B cell (primary cell): ENCODE measurements at regions not wholly inside any gene's neighbourhood (a gene's known extent, or its start where the extent isn't known, plus 50 kb on each side); places are given as distances from the start of the nearest gene placed in this dataset.

Experiments
- ATAC-seq: fragments of 200-7000 bp; cut with Tn5 transposase; one replicate; pipeline ENCODE4 v1.10.0; 2021; ENCODE audit warnings: low read depth, mild to moderate bottlenecking, moderate number of reproducible peaks, moderate library complexity
- CTCF ChIA-PET: fragments of 350-600 bp; sonication (Branson Sonifier 250); formaldehyde crosslinking; loops from one replicate; lab custom pipeline; 2021; ENCODE audit warnings: antibody characterized with exemption, inconsistent platforms; lab: Charles Lee
- POLR2A ChIA-PET: fragments of 350-600 bp; sonication (Branson Sonifier 250); formaldehyde crosslinking; loops from one replicate; lab custom pipeline; 2021; ENCODE audit warnings: antibody characterized with exemption; lab: Charles Lee
- DNase-seq: peaks from one replicate; pipeline ENCODE4 v3.0.0; 2013
- H2AFZ ChIP-seq: 2 replicates; pipeline ENCODE4 v1.6.1; 2012; ENCODE audit warnings: mild to moderate bottlenecking, low read depth, low read length; ENCODE audit not compliant: insufficient read depth, poor library complexity, severe bottlenecking
- H3K27ac ChIP-seq, 2 donors: 1 replicate in 1 of 2; 2 replicates in 1 of 2; pipeline ENCODE4 v1.5.1; 2012 to 2013; ENCODE audit warnings: low read length in 2 of 2, mild to moderate bottlenecking in 2 of 2, moderate library complexity in 1 of 2
- H3K27me3 ChIP-seq, 4 experiments: fragments of 200-600 bp in 1 of 4; sonication (generic) in 1 of 4; replicated peaks in 1 of 4; 1 replicate in 2 of 4; 2 replicates in 2 of 4; pipeline versions ENCODE4 v1.6.1 to v1.7.0; 2013 to 2016; ENCODE audit warnings: low read length in 3 of 4, mild to moderate bottlenecking in 2 of 4, mixed read lengths in 1 of 4, moderate library complexity in 1 of 4; ENCODE audit not compliant: insufficient read depth in 4 of 4, control insufficient read depth in 3 of 4; ENCODE audit errors: control extremely low read depth in 1 of 4
- H3K36me3 ChIP-seq, 2 experiments: replicated peaks in 1 of 2; 1 replicate in 1 of 2; 2 replicates in 1 of 2; pipeline versions ENCODE4 v1.6.1 to v1.7.1; 2013; ENCODE audit warnings: low read length in 1 of 2; ENCODE audit not compliant: insufficient read depth in 2 of 2, control insufficient read depth in 1 of 2; ENCODE audit errors: control extremely low read depth in 1 of 2, extremely low read depth in 1 of 2
- H3K4me1 ChIP-seq, 2 donors: fragments of 200-600 bp in 1 of 2; sonication (generic) in 1 of 2; 1 replicate in 1 of 2; 2 replicates in 1 of 2; pipeline versions ENCODE4 v1.5.1 to v1.6.1; 2013 to 2017; ENCODE audit warnings: low read length in 2 of 2; ENCODE audit not compliant: control insufficient read depth in 2 of 2, insufficient read depth in 2 of 2
- H3K4me2 ChIP-seq: replicated peaks from 2 replicates; pipeline ENCODE3; 2012; ENCODE audit warnings: mild to moderate bottlenecking, low read depth, low read length; ENCODE audit not compliant: poor library complexity, severe bottlenecking
- H3K4me3 ChIP-seq, 5 experiments: fragments of 200-600 bp in 1 of 5; sonication (generic) in 1 of 5; 1 replicate in 3 of 5; 2 replicates in 2 of 5; pipeline versions ENCODE4 v1.5.1 to v1.7.0; 2011 to 2016; ENCODE audit warnings: low read length in 4 of 5, mild to moderate bottlenecking in 4 of 5, low read depth in 2 of 5, control low read depth in 1 of 5, moderate library complexity in 1 of 5; ENCODE audit not compliant: insufficient read depth in 1 of 5; ENCODE audit errors: control extremely low read depth in 1 of 5, extremely low read depth in 1 of 5
- H3K79me2 ChIP-seq: fragments of 200-600 bp; sonication (generic); one replicate; pipeline ENCODE4 v1.6.0; 2016; ENCODE audit warnings: low read length; ENCODE audit not compliant: control insufficient read depth, insufficient read depth
- H3K9ac ChIP-seq: fragments of 200-600 bp; sonication (generic); 2 replicates; pipeline ENCODE4 v1.6.1; 2017; ENCODE audit warnings: mild to moderate bottlenecking, low read length, moderate library complexity
- H3K9me3 ChIP-seq, 3 donors: one replicate each; pipeline versions ENCODE4 v1.6.1 to v1.7.1; 2013; ENCODE audit warnings: low read length in 2 of 3; ENCODE audit not compliant: control insufficient read depth in 2 of 3, insufficient read depth in 1 of 3; ENCODE audit errors: control extremely low read depth in 1 of 3
- H4K20me1 ChIP-seq: 2 replicates; pipeline ENCODE4 v1.6.0; 2012; ENCODE audit warnings: mild to moderate bottlenecking, low read length; ENCODE audit not compliant: insufficient read depth, control insufficient read depth, poor library complexity, severe bottlenecking
- H3K27ac Mint-ChIP-seq: one replicate; pipeline ENCODE4 v1.8.0; 2021; ENCODE audit warnings: mixed read lengths
- H3K27me3 Mint-ChIP-seq: one replicate; pipeline ENCODE4 v1.8.0; 2021; ENCODE audit warnings: mixed read lengths
- H3K4me1 Mint-ChIP-seq: one replicate; pipeline ENCODE4 v1.8.0; 2021; ENCODE audit warnings: mixed read lengths
- H3K4me3 Mint-ChIP-seq: one replicate; pipeline ENCODE4 v1.8.0; 2021; ENCODE audit warnings: mixed read lengths
- H3K9me3 Mint-ChIP-seq: one replicate; pipeline ENCODE4 v1.8.0; 2022; ENCODE audit warnings: mixed read lengths; ENCODE audit not compliant: insufficient read depth
- CTCF ChIP-seq: fragments of 200-600 bp; IDR thresholded peaks from one replicate; pipeline ENCODE4 v1.8.0; 2022; ENCODE audit warnings: antibody characterized with exemption, mild to moderate bottlenecking
- EZH2 ChIP-seq: IDR thresholded peaks from 2 replicates; pipeline ENCODE4 v1.6.1; 2012; ENCODE audit warnings: borderline replicate concordance, low read depth, mild to moderate bottlenecking, moderate library complexity, low read length; ENCODE audit not compliant: insufficient read depth, poor library complexity, severe bottlenecking
- WGBS: methylation state at CpG from one replicate; pipeline ENCODE4 v1.1.5; 2013; ENCODE audit warnings: missing lambda C conversion rate; ENCODE audit not compliant: insufficient coverage; 5-methylcytosine and 5-hydroxymethylcytosine counted together
- intact Hi-C: fragments of 100-400 bp; cut with micrococcal nuclease; formaldehyde crosslinking; loops from one replicate; pipeline ENCODE4 v1.10.0; 2022

- peaks cover 11 to 20% of the 10 kb centered on the region in 2 donors for H3K4me1 ChIP-seq
- POLR2A ChIA-PET = no interaction called here
- H3K27me3 ChIP-seq = peaks cover 0 to 7% (median 3%) of the 10 kb centered on the region in 4 experiments
- H3K4me3 Mint-ChIP-seq = no peak overlapping the region
- H3K79me2 ChIP-seq = no peaks in the 10 kb centered on the region
- H2AFZ ChIP-seq = no peak overlapping the region
- no peak overlapping the region for H3K27ac ChIP-seq
- no peak overlapping the region for H3K9ac ChIP-seq
- peaks cover 0 to 13% (median 5%) of the 10 kb centered on the region in 3 donors for H3K9me3 ChIP-seq
- no peaks in the 10 kb centered on the region for H4K20me1 ChIP-seq
- H3K4me3 ChIP-seq = no peak overlapping the region
- no peak for TF ChIP-seq CTCF
- H3K4me1 Mint-ChIP-seq = peaks cover 16% of the 10 kb centered on the region
- no peak overlapping the region for H3K4me2 ChIP-seq
- H3K27ac Mint-ChIP-seq = no peak overlapping the region
- peaks cover 3% of the 10 kb centered on the region for H3K9me3 Mint-ChIP-seq
- DNase-seq = no peak
- WGBS = no CpG with 5 or more reads among the region's 7 CpGs
- H3K36me3 ChIP-seq = no peaks in the 10 kb centered on the region
- CTCF ChIA-PET = interaction anchor here (1.3 kb wide), 1 partner anchor 86 kb away, joined by 3 read pairs; no protein-coding TSS in a partner anchor
- no peak for ATAC-seq
- intact Hi-C loops = no loop called here
- H3K27me3 Mint-ChIP-seq = peaks cover 27% of the 10 kb centered on the region
These were observed 132.3 kb upstream of the GLRA1 start for GRCh38 chr5:152056931-152057330.

- H3K27me3 Mint-ChIP-seq = peaks cover 33% of the 10 kb centered on the region
- ATAC-seq (no peak), DNase-seq (no peak)
- Histone ChIP-seq H3K4me2 (no peak overlapping the region), H3K27ac (no peak overlapping the region), H3K4me3 (no peak overlapping the region), H3K9ac (no peak overlapping the region), H3K9me3 (peaks cover 0 to 14% (median 6%) of the 10 kb centered on the region in 3 donors), H3K36me3 (no peaks in the 10 kb centered on the region), H2AFZ (no peak overlapping the region), H3K27me3 (peaks cover 0 to 7% (median 3%) of the 10 kb centered on the region in 4 experiments), H3K4me1 (no peaks in the 10 kb centered on the region), H3K79me2 (no peaks in the 10 kb centered on the region), H4K20me1 (no peaks in the 10 kb centered on the region)
- 65% methylated on average over 3 of the region's 3 CpGs for WGBS
- H3K27ac Mint-ChIP-seq = no peak overlapping the region
- no peaks in the 10 kb centered on the region for H3K4me1 Mint-ChIP-seq
- CTCF ChIA-PET = no interaction called here
- intact Hi-C loops = no loop called here
- POLR2A ChIA-PET = no interaction called here
- TF ChIP-seq CTCF (no peak), EZH2 (no peak)
- H3K4me3 Mint-ChIP-seq = no peak overlapping the region
- peaks cover 18% of the 10 kb centered on the region for H3K9me3 Mint-ChIP-seq
These were observed 127.8 kb upstream of the GLRA1 start for GRCh38 chr5:152052470-152052869.
